Astrocyte (in vitro differentiated cells and primary cell): ENCODE measurements at regions not wholly inside any gene's neighbourhood (a gene's known extent, or its start where the extent isn't known, plus 50 kb on each side); places are given as distances from the start of the nearest gene placed in this dataset.
A peak's percentile ranks its signal among the peaks of the same experiment; 100 is the strongest.
"Not testable (repeated sequence)": the region's sequence is repeated elsewhere in the genome, so short reads cannot be mapped to it uniquely, and the experiment has no call there.

Source experiments
- DNase-seq: peaks from one replicate; pipeline ENCODE4 v3.0.0-alpha.2; 2010; ENCODE audit warnings: low read depth
- FAIRE-seq: peaks from 2 replicates; lab custom pipeline; 2011; peaks lifted over from hg19 to GRCh38; lab: Jason Lieb, UNC
- H2AFZ ChIP-seq: 2 replicates; pipeline ENCODE4 v1.6.0; 2012; ENCODE audit warnings: low read depth, low read length, inconsistent platforms
- H3K27ac ChIP-seq: 2 replicates; pipeline ENCODE4 v1.5.1; 2011; ENCODE audit warnings: low read depth, low read length, inconsistent platforms
- H3K27me3 ChIP-seq: 2 replicates; pipeline ENCODE4 v1.6.0; 2011; ENCODE audit warnings: low read length, inconsistent platforms; ENCODE audit not compliant: insufficient read depth
- H3K36me3 ChIP-seq: 2 replicates; pipeline ENCODE4 v1.5.1; 2011; ENCODE audit warnings: low read length, inconsistent platforms; ENCODE audit not compliant: insufficient read depth
- H3K4me1 ChIP-seq: 2 replicates; pipeline ENCODE4 v1.5.1; 2011; ENCODE audit warnings: low read length, inconsistent platforms; ENCODE audit not compliant: insufficient read depth
- H3K4me2 ChIP-seq: 2 replicates; pipeline ENCODE4 v1.6.0; 2012; ENCODE audit warnings: low read length, inconsistent platforms
- H3K4me3 ChIP-seq: 2 replicates; pipeline ENCODE4 v1.5.1; 2011; ENCODE audit warnings: low read depth, mild to moderate bottlenecking, low read length, inconsistent platforms; ENCODE audit not compliant: insufficient read depth
- H3K79me2 ChIP-seq: 2 replicates; pipeline ENCODE4 v1.6.0; 2012; ENCODE audit warnings: mild to moderate bottlenecking, low read length, inconsistent platforms; ENCODE audit not compliant: insufficient read depth
- H3K9ac ChIP-seq: 2 replicates; pipeline ENCODE4 v1.6.0; 2012; ENCODE audit warnings: mild to moderate bottlenecking, low read length, inconsistent platforms
- H3K9me3 ChIP-seq: 2 replicates; pipeline ENCODE4 v1.5.1; 2012; ENCODE audit warnings: low read depth, mild to moderate bottlenecking, low read length, inconsistent platforms; ENCODE audit not compliant: insufficient read depth
- H4K20me1 ChIP-seq: 2 replicates; pipeline ENCODE4 v1.6.0; 2012; ENCODE audit warnings: low read length, inconsistent platforms; ENCODE audit not compliant: insufficient read depth
- H3K27ac Mint-ChIP-seq: one replicate; pipeline ENCODE4 v1.8.0; 2021; ENCODE audit warnings: mild to moderate bottlenecking, mixed read lengths; ENCODE audit not compliant: unreplicated experiment
- H3K27me3 Mint-ChIP-seq: one replicate; pipeline ENCODE4 v1.8.0; 2021; ENCODE audit warnings: low read depth, mixed read lengths; ENCODE audit not compliant: unreplicated experiment
- H3K36me3 Mint-ChIP-seq: one replicate; pipeline ENCODE4 v1.8.0; 2021; ENCODE audit warnings: low read depth, mixed read lengths; ENCODE audit not compliant: unreplicated experiment
- H3K4me1 Mint-ChIP-seq: one replicate; pipeline ENCODE4 v1.8.0; 2021; ENCODE audit warnings: low read depth, mixed read lengths; ENCODE audit not compliant: unreplicated experiment
- H3K4me3 Mint-ChIP-seq: one replicate; pipeline ENCODE4 v1.8.0; 2021; ENCODE audit warnings: mild to moderate bottlenecking, moderate library complexity, mixed read lengths; ENCODE audit not compliant: unreplicated experiment
- H3K9me3 Mint-ChIP-seq: one replicate; pipeline ENCODE4 v1.8.0; 2021; ENCODE audit warnings: mild to moderate bottlenecking, mixed read lengths; ENCODE audit not compliant: unreplicated experiment
- CTCF ChIP-seq: IDR thresholded peaks from 2 replicates; pipeline ENCODE4 v1.5.1; 2011; ENCODE audit warnings: low read depth, mild to moderate bottlenecking, inconsistent platforms, low read length, moderate library complexity; ENCODE audit not compliant: insufficient read depth
- EZH2 ChIP-seq: IDR thresholded peaks from 2 replicates; pipeline ENCODE4 v1.6.1; 2012; ENCODE audit warnings: mild to moderate bottlenecking, low read length, inconsistent platforms; ENCODE audit not compliant: insufficient read depth

GRCh38 chr13:90270226-90270625 lies 1077.3 kb upstream of the MIR17HG start:
- no peaks in the 10 kb centered on the region for H3K79me2 ChIP-seq
- no peaks in the 10 kb centered on the region for H4K20me1 ChIP-seq
- FAIRE-seq (no peak), DNase-seq (peak; percentile 8)
- no peak overlapping the region for H3K9ac ChIP-seq
- no peak overlapping the region for H3K27ac ChIP-seq
- Mint-ChIP-seq H3K27ac (no peak overlapping the region), H3K4me3 (no peak overlapping the region), H3K9me3 (peaks cover 6% of the 10 kb centered on the region), H3K27me3 (no peaks in the 10 kb centered on the region), H3K4me1 (no peaks in the 10 kb centered on the region), H3K36me3 (no peaks in the 10 kb centered on the region)
- H3K27me3 ChIP-seq = no peaks in the 10 kb centered on the region
- H3K9me3 ChIP-seq = no peaks in the 10 kb centered on the region
- H3K36me3 ChIP-seq = no peaks in the 10 kb centered on the region
- H2AFZ ChIP-seq = no peak overlapping the region
- TF ChIP-seq EZH2 = no peak
- no peak for TF ChIP-seq CTCF
- H3K4me2 ChIP-seq = no peak overlapping the region
- H3K4me3 ChIP-seq = no peak overlapping the region
- H3K4me1 ChIP-seq = no peaks in the 10 kb centered on the region

DNA sequence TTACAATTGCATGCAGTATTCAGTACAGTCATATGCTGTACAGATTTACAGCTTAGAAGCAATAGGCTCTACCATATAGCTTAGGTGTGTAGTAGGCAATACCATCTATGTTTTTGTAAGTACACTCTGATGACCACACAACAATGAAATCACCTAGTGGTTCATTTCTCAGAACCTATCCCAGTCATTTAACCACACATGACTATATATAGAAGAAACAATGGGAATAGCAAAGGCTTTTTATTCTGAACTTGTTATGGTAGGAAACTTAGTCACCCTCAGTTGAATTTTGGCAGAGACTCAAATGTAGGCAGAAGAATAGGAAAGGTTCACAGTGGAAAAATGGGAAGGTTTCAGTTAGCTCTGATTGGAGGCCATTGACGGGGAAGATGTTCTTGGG lies 1075.1 kb upstream of the MIR17HG start:
- Mint-ChIP-seq H3K4me3 (no peak overlapping the region), H3K27ac (no peak overlapping the region), H3K4me1 (no peaks in the 10 kb centered on the region), H3K27me3 (no peaks in the 10 kb centered on the region), H3K9me3 (peaks cover 6% of the 10 kb centered on the region), H3K36me3 (no peaks in the 10 kb centered on the region)
- H3K36me3 ChIP-seq = no peaks in the 10 kb centered on the region
- no peak overlapping the region for H3K9ac ChIP-seq
- H3K27ac ChIP-seq = no peak overlapping the region
- no peaks in the 10 kb centered on the region for H4K20me1 ChIP-seq
- H3K79me2 ChIP-seq = no peaks in the 10 kb centered on the region
- no peaks in the 10 kb centered on the region for H3K9me3 ChIP-seq
- FAIRE-seq (peak; percentile 9), DNase-seq (peak; percentile 87)
- no peaks in the 10 kb centered on the region for H3K4me1 ChIP-seq
- no peaks in the 10 kb centered on the region for H3K27me3 ChIP-seq
- H3K4me2 ChIP-seq = no peak overlapping the region
- H3K4me3 ChIP-seq = no peak overlapping the region
- no peak overlapping the region for H2AFZ ChIP-seq
- TF ChIP-seq EZH2 = no peak
- no peak for TF ChIP-seq CTCF

DNA sequence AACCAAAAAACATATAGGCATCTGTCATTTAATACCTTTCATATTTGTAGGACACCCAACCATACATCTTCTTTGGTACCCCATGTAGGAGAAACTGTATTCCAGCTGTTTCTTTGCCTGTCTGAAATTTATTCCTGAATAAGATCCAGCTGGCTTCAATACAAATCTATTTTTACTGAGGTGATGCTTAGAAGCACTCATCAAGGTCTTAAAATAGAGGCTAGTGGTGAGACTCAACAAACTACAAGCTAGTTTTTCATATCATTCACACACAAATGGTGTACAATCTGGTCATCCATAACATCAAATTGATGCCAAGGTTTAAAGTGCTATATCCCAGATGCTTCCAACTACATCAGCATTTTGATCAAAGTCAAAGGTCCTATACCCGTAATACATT lies 1071.3 kb upstream of the MIR17HG start:
- Histone ChIP-seq H3K9ac (no peak overlapping the region), H3K9me3 (no peaks in the 10 kb centered on the region), H3K79me2 (no peaks in the 10 kb centered on the region), H2AFZ (no peak overlapping the region), H3K27me3 (no peaks in the 10 kb centered on the region), H3K36me3 (no peaks in the 10 kb centered on the region), H4K20me1 (no peaks in the 10 kb centered on the region), H3K4me2 (no peak overlapping the region), H3K4me1 (no peaks in the 10 kb centered on the region), H3K27ac (no peak overlapping the region), H3K4me3 (no peak overlapping the region)
- no peaks in the 10 kb centered on the region for H3K36me3 Mint-ChIP-seq
- no peak overlapping the region for H3K27ac Mint-ChIP-seq
- no peaks in the 10 kb centered on the region for H3K4me1 Mint-ChIP-seq
- H3K9me3 Mint-ChIP-seq = peaks cover 6% of the 10 kb centered on the region
- no peak for FAIRE-seq
- no peak for TF ChIP-seq EZH2
- TF ChIP-seq CTCF = no peak
- peak; percentile 3 for DNase-seq
- no peak overlapping the region for H3K4me3 Mint-ChIP-seq
- no peaks in the 10 kb centered on the region for H3K27me3 Mint-ChIP-seq

DNA sequence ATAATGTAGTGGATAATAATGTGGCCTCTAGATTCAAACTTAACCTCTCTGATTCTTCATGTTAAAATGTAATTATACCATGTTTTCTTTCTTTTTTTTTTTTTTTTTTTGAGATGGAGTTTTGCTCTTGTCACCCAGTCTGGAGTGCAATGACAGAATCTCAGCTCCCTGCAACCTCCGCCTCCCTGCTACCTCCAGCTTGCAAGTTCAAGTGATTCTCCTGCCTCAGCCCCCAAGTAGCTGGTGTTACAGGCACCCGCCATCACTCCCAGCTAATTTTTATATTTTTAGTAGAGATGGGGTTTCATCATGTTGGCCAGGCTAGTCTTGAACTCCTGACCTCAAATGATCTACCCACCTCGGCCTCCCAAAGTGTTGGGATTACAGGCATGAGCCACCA lies 1069.3 kb upstream of the MIR17HG start:
- not testable (repeated sequence) for H3K27ac ChIP-seq, DNase-seq, H3K9ac ChIP-seq, H2AFZ ChIP-seq, H3K4me2 ChIP-seq, H3K4me1 Mint-ChIP-seq, H3K9me3 ChIP-seq, H3K27me3 ChIP-seq, H3K4me1 ChIP-seq, H3K79me2 ChIP-seq, H3K27ac Mint-ChIP-seq, H3K27me3 Mint-ChIP-seq, FAIRE-seq, H3K4me3 ChIP-seq, H3K36me3 Mint-ChIP-seq, H4K20me1 ChIP-seq, H3K36me3 ChIP-seq, H3K9me3 Mint-ChIP-seq, H3K4me3 Mint-ChIP-seq
